ENCODE measurements at regions not wholly inside any gene's neighbourhood (a gene's known extent, or its start where the extent isn't known, plus 50 kb on each side); places are given as distances from the start of the nearest gene placed in this dataset.

- Histone ChIP-seq H2AK5ac (ENCODE audit: low read depth, low read length) (no peak overlapping the region), H4K91ac (ENCODE audit: insufficient read depth, low read depth, low read length) (no peak overlapping the region), H3K4me3 (ENCODE audit: insufficient read depth, low read depth, low read length) (no peak overlapping the region), H3K56ac (ENCODE audit: extremely low read depth, insufficient read depth, low read length) (no peak overlapping the region), H2BK20ac (ENCODE audit: low read depth, low read length) (0 out of 2 replicates have a peak overlapping the region, but pooled peaks have one; percentile 39), H2BK5ac (ENCODE audit: low read depth, low read length, poor library complexity, severe bottlenecking) (peak overlapping the region; percentile 43), H2AK9ac (replicated peaks; ENCODE audit: low read depth, low read length, poor library complexity) (no peak overlapping the region), H3K18ac (ENCODE audit: low read depth, low read length) (no peak overlapping the region; the same call in 1 of the 2 replicates), H4K8ac (ENCODE audit: low read depth in 2 of 2, low read length in 2 of 2) (no peak overlapping the region), H3K4me1 (ENCODE audit: control insufficient read depth, insufficient read depth, low read length) (peaks cover 17% of the 10 kb centered on the region), H3K27me3 (ENCODE audit: control insufficient read depth, insufficient read depth, low read length) (no peaks in the 10 kb centered on the region), H4K20me1 (ENCODE audit: insufficient read depth, low read length) (no peaks in the 10 kb centered on the region), H3K79me1 (ENCODE audit: low read depth in 1 of 2, low read length in 2 of 2) (peaks cover 0 to 4% of the 10 kb centered on the region in 2 experiments; a peak in 1 of 4 replicates), H2BK120ac (ENCODE audit: low read depth, low read length) (peak overlapping the region; percentile 42; the same call in 1 of the 2 replicates), H2BK15ac (ENCODE audit: low read depth, low read length) (no peak overlapping the region), H3K36me3 (ENCODE audit: control insufficient read depth, insufficient read depth, low read length) (no peaks in the 10 kb centered on the region), H3K4me2 (ENCODE audit: low read depth, low read length) (peak overlapping the region; percentile 50), H3K9me1 (ENCODE audit: insufficient read depth, low read length) (peaks cover 11% of the 10 kb centered on the region), H3K23ac (ENCODE audit: low read depth, low read length) (no peak overlapping the region), H3K14ac (replicated peaks; ENCODE audit: low read depth, low read length) (peak overlapping the region; percentile 7; the same call in 1 of the 2 replicates), H3K9me3 (ENCODE audit: control insufficient read depth, insufficient read depth, low read length) (no peaks in the 10 kb centered on the region), H3K4ac (ENCODE audit: low read depth, low read length) (no peak overlapping the region), H2AFZ (replicated peaks; ENCODE audit: low read length, poor library complexity) (no peak overlapping the region), H4K5ac (ENCODE audit: low read depth, low read length) (no peak overlapping the region), H3K9ac (ENCODE audit: low read depth, low read length) (no peak overlapping the region), H3K27ac (ENCODE audit: insufficient read depth, low read length) (no peak overlapping the region)
- TF ChIP-seq RCOR1 (IDR thresholded peaks at IDR 0.05; ENCODE audit: insufficient replicate concordance, low read length) (no peak), RAD21 (IDR thresholded peaks at IDR 0.05; ENCODE audit: low read length) (peak; percentile 47), MAFK (IDR thresholded peaks at IDR 0.05; ENCODE audit: low read depth, low read length) (no peak), FOS (IDR thresholded peaks at IDR 0.05; ENCODE audit: low read depth, low read length) (peak; percentile 69), CTCF (conservative IDR thresholded peaks at IDR 0.05; ENCODE audit: low read depth, low read length) (peak; percentile 39), SMC3 (IDR thresholded peaks at IDR 0.05; ENCODE audit: low read depth, low read length) (peak; percentile 49), CEBPB (IDR thresholded peaks at IDR 0.05; ENCODE audit: low read depth, low read length) (no peak)
- ATAC-seq (ENCODE audit: low read depth) (peak; percentile 81), DNase-seq (peak; percentile 77)
- no TSS peak for BruUV-seq (replicated peaks)
- in situ Hi-C loops (cut with MboI; ENCODE audit: low sequenced_read_pairs), result no loop called here
- dilution Hi-C loops (cut with HindIII; ENCODE audit: low sequenced_read_pairs, unreplicated experiment), result no loop called here
- intact Hi-C loops (cut with micrococcal nuclease), result no loop called here
- ChIA-PET CTCF (interaction anchor here (0.5 to 0.8 kb wide), 6 partner anchors 11 to 573 kb away, joined by 3 to 4 read pairs (median 3); no protein-coding TSS in a partner anchor), POLR2A (ENCODE audit: unreplicated experiment) (no interaction called here)
- no CpG with 5 or more reads among the region's 5 CpGs for WGBS, 2 experiments (ENCODE audit: extremely low coverage in 2 of 2, insufficient read length in 1 of 2)
Measured at GRCh38 chr10:114753126-114753525, 68.5 kb upstream of the FHIP2A start.
